ENCODE measurements at regions not wholly inside any gene's neighbourhood (a gene's known extent, or its start where the extent isn't known, plus 50 kb on each side); places are given as distances from the start of the nearest gene placed in this dataset.

- TF ChIP-seq POLR2A (IDR thresholded peaks at IDR 0.05; ENCODE audit: low read depth, low read length) = no peak
- TF ChIP-seq POLR2AphosphoS5 (IDR thresholded peaks at IDR 0.05; ENCODE audit: low read depth, low read length) = no peak
- TF ChIP-seq TAF1 (IDR thresholded peaks at IDR 0.05; ENCODE audit: borderline replicate concordance, low read depth, low read length) = no peak
Measured at GRCh38 chr4:123014038-123014437, 91.6 kb upstream of the NUDT6 start.
